ENCODE measurements at regions not wholly inside any gene's neighbourhood (a gene's known extent, or its start where the extent isn't known, plus 50 kb on each side); places are given as distances from the start of the nearest gene placed in this dataset.

GRCh38 chr15:53351373-53351772 lies 408.1 kb downstream of the WDR72 start:
- TF ChIP-seq CTCF (IDR thresholded peaks at IDR 0.05; ENCODE audit: low read length) (no peak), EZH2 (optimal IDR thresholded peaks at IDR 0.05; ENCODE audit: low read depth, low read length) (no peak), EZH2phosphoT487 (IDR thresholded peaks at IDR 0.05; ENCODE audit: low read length) (no peak)

All from MM.1S (cell line).